BJ (cell line): ENCODE measurements at regions not wholly inside any gene's neighbourhood (a gene's known extent, or its start where the extent isn't known, plus 50 kb on each side); places are given as distances from the start of the nearest gene placed in this dataset.

Source experiments
- CTCF ChIA-PET: fragments of 350-600 bp; formaldehyde crosslinking; extraction: SDS; loops from one replicate; lab custom pipeline; 2021; ENCODE audit warnings: antibody characterized with exemption, inconsistent platforms; lab: Yijun Ruan, JAX
- POLR2A ChIA-PET: fragments of 300-600 bp; sonication (Branson Sonifier 250); formaldehyde crosslinking; extraction: SDS; loops from one replicate; lab custom pipeline; 2021; ENCODE audit warnings: antibody characterized with exemption; lab: Charles Lee
- DNase-seq: peaks from one replicate; pipeline ENCODE4 v3.0.0-alpha.2; 2011; ENCODE audit warnings: low read depth
- H3K27me3 ChIP-seq: 2 replicates; pipeline ENCODE4 v1.6.0; 2011; ENCODE audit warnings: low read length; ENCODE audit not compliant: control insufficient read depth, insufficient read depth
- H3K36me3 ChIP-seq: 2 replicates; pipeline ENCODE4 v1.5.1; 2011; ENCODE audit warnings: low read length; ENCODE audit not compliant: control insufficient read depth, insufficient read depth
- H3K4me3 ChIP-seq: 2 replicates; pipeline ENCODE4 v1.5.1; 2011; ENCODE audit warnings: low read depth, mild to moderate bottlenecking, control low read depth, low read length
- CTCF ChIP-seq: IDR thresholded peaks from 2 replicates; pipeline ENCODE4 v1.5.1; 2011; ENCODE audit warnings: low read depth, mild to moderate bottlenecking, control low read depth, inconsistent platforms, low read length, moderate library complexity; ENCODE audit not compliant: insufficient read depth

- POLR2A ChIA-PET = no interaction called here
- CTCF ChIA-PET = no interaction called here
These were observed 233.4 kb upstream of the NLRP1 start for GRCh38 chr17:5817475-5818395.

GRCh38 chr17:5819396-5819795, 235.1 kb upstream of the NLRP1 start:
- DNase-seq = no peak
- H3K27me3 ChIP-seq = no peaks in the 10 kb centered on the region; the same call in 1 of the 2 replicates
- no peaks in the 10 kb centered on the region for H3K36me3 ChIP-seq
- POLR2A ChIA-PET = no interaction called here
- no peak overlapping the region for H3K4me3 ChIP-seq
- CTCF ChIA-PET = no interaction called here
- TF ChIP-seq CTCF = no peak

More at GRCh38 chr17:5817475-5818395, 233.4 kb upstream of the NLRP1 start:
- no peaks in the 10 kb centered on the region; the same call in 1 of the 2 replicates for H3K27me3 ChIP-seq
- no peak for TF ChIP-seq CTCF
- no peak overlapping the region for H3K4me3 ChIP-seq
- DNase-seq = no peak
- H3K36me3 ChIP-seq = no peaks in the 10 kb centered on the region

- Histone ChIP-seq H3K36me3 (no peaks in the 10 kb centered on the region), H3K4me3 (no peak overlapping the region), H3K27me3 (no peaks in the 10 kb centered on the region; the same call in 1 of the 2 replicates)
- DNase-seq = no peak
- ChIA-PET POLR2A (no interaction called here), CTCF (interaction anchor here (1.6 kb wide), 1 partner anchor 15 kb away, joined by 3 read pairs; no protein-coding TSS in a partner anchor)
- TF ChIP-seq CTCF = no peak
These were observed 235.8 kb upstream of the NLRP1 start for GRCh38 chr17:5819921-5820685.

GRCh38 chr17:5820721-5821456, 236.6 kb upstream of the NLRP1 start:
- DNase-seq = no peak
- Histone ChIP-seq H3K27me3 (no peaks in the 10 kb centered on the region; the same call in 1 of the 2 replicates), H3K4me3 (no peak overlapping the region), H3K36me3 (no peaks in the 10 kb centered on the region)
- ChIA-PET POLR2A (no interaction called here), CTCF (interaction anchor here (0.7 to 1.6 kb wide), 2 partner anchors 15 to 22 kb away, joined by 3 read pairs; no protein-coding TSS in a partner anchor)
- TF ChIP-seq CTCF = no peak
